DMS114 treated with DMSO at 0.1 percent for 48 hours (cell line): ENCODE measurements at regions not wholly inside any gene's neighbourhood (a gene's known extent, or its start where the extent isn't known, plus 50 kb on each side); places are given as distances from the start of the nearest gene placed in this dataset.
"Not testable (repeated sequence)": the region's sequence is repeated elsewhere in the genome, so short reads cannot be mapped to it uniquely, and the experiment has no call there.

Experiments
- DNase-seq: peaks from one replicate; lab custom pipeline; 2025; ENCODE audit not compliant: unreplicated experiment; lab: John Stamatoyannopoulos, UW

DNA sequence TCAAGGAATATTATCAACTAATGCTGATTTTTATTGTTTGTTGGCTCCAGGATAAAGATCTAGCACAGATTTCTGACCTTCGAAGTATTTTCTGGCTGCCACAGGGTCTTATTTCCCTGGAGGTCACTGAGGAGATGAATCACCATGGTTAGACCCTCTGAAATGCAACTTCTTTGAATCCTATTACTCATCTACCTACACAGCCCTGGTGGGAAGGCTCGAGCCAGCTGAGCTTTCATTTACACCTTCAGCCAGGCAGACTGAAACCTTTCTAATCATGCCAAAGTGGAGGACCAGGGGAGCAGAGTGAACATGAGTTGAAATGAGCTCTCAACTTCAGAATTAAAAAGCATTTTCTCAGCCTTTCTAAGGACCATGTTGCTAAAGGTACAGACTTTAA is 130.5 kb downstream of the SMIM20 start:
- DNase-seq: no peak

DNA sequence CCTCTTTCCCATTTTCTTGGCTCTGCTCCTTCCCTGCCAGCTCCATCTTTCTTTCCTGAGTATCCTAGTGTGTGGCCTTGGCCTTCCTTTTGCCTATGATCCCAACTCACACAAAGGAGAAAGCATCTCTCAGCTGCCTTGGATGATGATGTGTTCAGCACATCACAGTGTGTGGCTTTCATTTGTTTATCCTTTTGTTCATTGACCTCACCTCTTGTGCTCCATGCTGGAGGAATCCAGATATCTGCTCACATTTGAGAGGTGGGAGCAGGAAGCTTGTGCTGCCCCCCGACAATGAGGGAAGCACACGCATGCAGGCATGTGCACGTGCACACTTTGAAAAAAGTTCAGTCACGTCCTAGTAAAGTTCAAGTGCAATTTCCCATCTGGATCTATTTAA is 131.0 kb downstream of the SMIM20 start:
- no peak for DNase-seq

DNA sequence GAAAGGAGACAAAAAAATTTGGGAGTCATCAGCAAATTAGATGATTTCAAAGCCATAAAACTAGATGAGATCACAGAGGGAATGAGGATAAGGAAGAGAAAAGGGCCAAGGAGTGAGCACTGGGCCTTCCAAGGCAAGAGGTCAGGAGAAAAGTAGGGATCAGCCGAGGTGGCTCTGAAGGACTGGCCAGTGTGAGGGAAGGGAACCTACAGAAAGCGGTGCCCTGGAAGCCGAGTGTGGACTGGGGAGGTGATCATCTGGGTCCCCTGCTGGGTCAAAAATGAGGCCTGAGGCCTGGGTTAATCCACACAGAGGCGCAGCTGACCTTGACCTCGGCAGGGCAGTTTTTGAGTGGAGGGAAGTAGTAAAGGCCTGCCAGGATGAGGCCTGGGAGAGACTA is 133.8 kb downstream of the SMIM20 start:
- no peak for DNase-seq

DNA sequence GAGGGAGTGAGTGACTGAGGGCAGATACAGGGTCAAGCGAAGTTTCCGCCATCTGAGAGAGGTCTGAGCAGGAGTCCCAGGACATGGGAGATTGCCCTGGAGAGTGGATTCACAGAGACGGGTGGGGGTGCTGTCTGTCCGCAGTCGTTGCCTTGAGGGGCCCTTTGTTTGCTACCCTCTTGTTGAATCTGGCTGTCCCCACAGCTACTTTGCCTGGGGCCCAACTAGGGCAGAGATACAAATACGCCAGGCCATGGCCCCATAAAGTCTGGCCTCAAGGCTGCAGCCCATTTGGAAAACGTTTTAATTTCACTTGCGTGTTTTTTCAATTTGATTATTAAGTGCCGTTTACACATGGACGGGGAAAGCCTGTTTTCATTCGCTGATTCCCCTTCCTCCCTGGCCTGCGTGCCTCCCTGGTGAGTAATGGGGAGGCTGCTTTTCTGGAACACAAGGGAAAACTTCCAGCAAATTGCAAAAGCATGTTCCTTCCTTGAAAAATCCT is 134.4 kb downstream of the SMIM20 start:
- DNase-seq: no peak

DNA sequence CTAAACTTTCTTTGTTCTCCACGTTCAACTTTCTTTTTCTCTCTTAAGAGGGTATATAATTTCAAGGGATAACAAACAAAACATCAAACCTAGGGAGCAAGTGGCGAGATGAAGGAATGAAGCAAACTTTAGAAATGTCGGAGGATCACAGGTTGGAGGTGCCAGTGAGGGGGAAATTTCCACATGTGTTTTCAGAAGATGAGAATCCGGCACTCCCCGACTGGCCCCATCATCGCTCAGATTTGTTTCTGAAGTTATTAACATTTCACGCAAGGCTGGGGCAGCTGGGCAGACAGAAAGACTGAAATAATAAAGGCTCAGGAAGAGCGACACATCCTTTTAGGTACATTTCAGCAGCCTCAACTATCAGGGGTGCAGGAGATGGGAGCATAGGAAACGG is 134.9 kb downstream of the SMIM20 start:
- no peak for DNase-seq

DNA sequence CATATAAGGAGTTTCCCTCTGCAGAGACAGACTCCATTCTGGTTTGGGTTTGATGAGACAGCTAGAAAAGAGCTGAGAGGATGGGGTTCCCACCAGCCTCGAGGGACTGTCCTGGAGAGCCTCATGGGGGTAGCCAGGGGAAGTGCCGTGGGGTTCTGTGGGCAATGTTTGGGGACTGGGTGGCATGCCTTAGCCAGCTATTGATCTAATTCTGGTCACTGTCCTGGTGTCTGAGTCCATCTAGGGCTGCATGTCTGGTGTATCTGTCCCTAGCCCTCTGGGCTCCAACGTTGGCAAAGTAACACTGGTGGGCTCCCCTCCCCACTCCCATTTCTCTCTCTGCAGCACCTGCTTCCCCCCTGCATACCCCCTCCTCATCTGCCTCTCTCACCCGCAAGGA is 135.4 kb downstream of the SMIM20 start:
- DNase-seq: no peak

DNA sequence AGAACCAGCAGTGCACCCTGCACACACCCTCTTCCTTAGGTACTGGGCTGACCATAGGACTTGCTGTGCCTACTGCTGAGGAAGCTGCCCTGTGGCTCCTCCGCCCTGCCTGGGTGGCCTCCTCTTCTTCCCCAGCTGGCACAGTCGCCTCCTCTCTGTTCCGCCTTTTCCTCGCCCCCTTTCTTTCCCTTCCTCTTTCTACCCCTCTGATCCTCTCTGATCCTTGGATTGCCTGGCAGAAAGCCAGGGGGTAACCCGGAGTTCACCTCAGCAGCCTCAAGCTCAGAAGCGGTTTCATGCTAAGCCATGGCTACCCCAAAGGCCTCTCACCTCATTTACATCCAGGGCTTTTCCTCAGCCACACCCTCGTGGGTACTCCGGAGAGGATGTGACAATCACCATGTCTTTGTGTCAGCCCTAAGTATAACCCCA is 136.2 kb downstream of the SMIM20 start:
- DNase-seq: no peak

GRCh38 chr4:26050671-26051070 is 136.7 kb downstream of the SMIM20 start:
- no peak for DNase-seq

- DNase-seq: no peak
Measured at GRCh38 chr4:26051240-26051639, 137.2 kb downstream of the SMIM20 start.

DNA sequence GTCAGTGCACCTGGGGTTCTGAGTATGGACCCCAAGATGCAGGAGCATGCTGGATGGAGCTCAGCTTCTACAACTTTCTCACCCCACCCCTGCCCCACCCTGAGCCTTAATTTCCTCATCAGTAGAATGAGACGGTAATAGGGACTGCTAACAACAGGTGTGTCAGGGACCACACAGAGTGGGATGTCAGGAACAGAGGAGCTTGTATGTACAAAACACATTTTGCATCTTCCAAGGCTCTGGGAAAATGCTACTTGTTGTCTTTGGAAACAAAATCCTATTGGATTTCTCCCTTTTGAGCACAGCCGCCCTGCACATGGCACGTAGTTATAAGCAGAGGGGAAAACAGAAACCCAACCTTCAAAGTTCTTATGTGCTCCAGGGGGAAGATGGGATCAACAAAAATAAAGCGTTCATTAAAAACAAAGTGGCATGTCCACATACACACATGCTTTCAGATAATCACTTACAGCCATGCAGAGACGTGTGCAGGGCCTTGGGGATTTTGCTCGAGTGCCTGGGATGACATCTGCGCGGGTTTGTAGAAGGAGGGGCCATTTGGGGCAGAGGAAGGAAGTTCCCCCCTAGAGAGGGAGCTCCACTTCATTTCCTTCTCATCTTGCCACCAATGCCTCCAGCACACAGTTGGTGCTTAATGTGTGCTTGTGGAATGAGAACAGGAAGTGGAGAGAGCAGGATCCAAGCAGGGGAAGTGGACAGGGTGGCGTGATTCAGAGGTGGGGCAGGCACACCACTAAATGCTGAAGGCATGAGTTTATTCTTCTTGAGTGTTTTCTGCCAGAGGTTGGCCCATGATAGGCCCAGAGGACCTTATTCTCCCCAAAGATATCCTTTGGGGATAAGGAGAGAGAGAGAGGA is 138.9 kb downstream of the SMIM20 start:
- DNase-seq: no peak

GRCh38 chr4:26053761-26054160 is 139.7 kb downstream of the SMIM20 start:
- DNase-seq: no peak

DNA sequence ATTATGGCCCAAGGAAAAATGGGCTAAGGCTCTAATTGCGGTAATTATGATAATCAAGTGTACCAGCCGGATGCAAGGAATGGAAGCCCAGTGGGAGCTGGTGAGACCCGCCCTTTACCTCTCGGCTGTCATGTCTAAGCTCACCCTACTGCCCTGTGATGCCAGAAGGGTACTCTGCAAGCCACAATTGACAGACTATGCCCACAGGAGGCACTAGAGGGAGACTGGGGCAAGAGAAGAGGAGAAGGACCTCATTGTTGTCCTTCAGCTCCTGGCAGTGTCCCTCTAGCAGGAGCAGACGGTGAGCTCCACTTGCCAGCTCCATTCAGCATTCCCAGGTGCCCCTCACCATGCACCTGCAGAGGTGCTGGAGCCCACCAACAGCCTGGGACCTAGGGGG is 141.8 kb downstream of the SMIM20 start:
- DNase-seq: no peak

DNA sequence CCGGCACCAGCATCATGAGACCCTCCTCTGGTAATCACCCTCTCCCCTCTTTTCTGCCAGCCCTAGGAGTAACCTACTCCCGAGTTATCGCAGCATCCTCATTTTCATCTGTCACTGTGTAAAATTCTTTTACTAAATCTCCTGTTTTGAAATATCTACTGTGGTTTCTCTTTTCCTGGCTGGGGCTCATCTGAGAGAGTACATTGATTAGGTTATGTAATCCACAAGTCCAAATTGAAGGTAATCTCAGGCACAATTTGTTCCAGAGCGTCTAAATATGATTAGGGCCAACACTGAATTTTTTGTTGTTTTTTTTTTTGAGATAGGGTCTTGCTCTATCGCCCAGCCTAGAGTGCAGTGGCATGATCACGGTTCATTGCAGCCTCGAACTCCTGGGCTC is 142.4 kb downstream of the SMIM20 start:
- no peak for DNase-seq

- not testable (repeated sequence) for DNase-seq
Measured at GRCh38 chr4:26057839-26058238, 143.8 kb downstream of the SMIM20 start.

- DNase-seq: no peak
Measured at GRCh38 chr4:26058537-26058936, 144.5 kb downstream of the SMIM20 start.

DNA sequence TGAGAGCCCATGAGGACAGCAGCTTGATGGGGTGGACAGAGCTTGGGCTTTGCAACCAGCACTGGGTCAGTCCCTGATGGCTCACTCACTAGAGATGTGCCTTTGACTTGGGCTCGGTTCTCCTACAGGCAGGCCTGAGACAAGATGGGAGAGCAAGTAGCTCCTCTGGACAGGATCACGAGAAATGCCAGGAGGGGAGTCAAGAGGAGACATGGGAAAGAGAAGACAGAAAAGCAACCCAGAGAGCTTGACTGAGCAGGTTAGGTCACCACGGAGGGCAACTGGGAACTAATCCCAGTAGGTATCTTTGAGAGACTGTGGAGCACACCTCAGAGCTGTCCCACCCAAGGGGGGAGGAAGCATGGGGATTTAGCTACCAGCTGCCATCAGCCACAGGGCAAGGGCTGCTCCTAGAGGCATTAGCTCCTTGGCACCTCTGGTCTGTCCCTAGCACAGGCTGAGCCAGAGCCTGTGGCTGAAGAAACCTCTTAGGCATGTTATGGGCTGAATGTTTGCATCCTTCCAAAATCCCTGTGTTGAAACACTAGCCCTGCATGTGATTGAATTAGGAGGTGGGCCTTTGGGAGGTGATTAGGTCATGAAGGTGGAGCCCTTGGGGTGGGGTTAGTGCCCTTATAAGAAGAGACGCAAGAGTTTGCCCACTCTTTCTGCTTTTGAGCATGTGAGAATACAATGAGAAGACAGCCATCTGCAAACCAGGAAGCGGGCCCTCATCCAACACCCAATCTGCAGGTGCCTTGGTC is 145.6 kb downstream of the SMIM20 start:
- no peak for DNase-seq

DNA sequence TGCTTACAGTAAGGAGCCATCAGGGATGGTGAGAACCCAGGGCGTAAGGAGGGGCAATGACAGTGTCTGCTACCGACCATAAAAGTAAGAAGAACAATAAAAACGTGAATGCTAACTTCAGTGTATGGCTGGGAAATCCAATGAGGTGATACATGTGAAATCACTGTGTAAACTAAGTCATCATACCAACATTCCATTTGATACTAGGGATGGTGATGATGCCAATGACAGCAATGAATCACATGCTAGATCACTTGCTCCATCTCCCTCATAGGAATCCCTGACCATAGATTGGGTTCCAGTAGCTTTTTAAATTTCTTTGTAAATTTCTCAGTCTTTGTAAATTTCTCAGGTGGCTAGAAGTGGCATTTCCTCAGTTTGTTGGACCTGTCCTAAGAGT is 146.3 kb downstream of the SMIM20 start:
- no peak for DNase-seq

GRCh38 chr4:26061248-26061986 is 147.4 kb downstream of the SMIM20 start:
- peak; percentile 7 for DNase-seq

GRCh38 chr4:26062215-26062614 is 148.2 kb downstream of the SMIM20 start:
- DNase-seq: no peak

GRCh38 chr4:26064009-26064408 is 150.0 kb downstream of the SMIM20 start:
- not testable (repeated sequence) for DNase-seq

GRCh38 chr4:26065833-26066232 is 151.8 kb downstream of the SMIM20 start:
- no peak for DNase-seq
